BLaER1 (cell line): ENCODE measurements at regions not wholly inside any gene's neighbourhood (a gene's known extent, or its start where the extent isn't known, plus 50 kb on each side); places are given as distances from the start of the nearest gene placed in this dataset.

Experiments used
- H3K27ac ChIP-seq: shearing (Covaris generic); formaldehyde crosslinking; 2 replicates; pipeline ENCODE4 v1.8.1; 2022
- H3K27me3 ChIP-seq: shearing (Covaris generic); formaldehyde crosslinking; 2 replicates; pipeline ENCODE4 v1.8.1; 2022
- H3K36me3 ChIP-seq: shearing (Covaris generic); formaldehyde crosslinking; 2 replicates; pipeline ENCODE4 v1.8.1; 2022
- H3K4me1 ChIP-seq: shearing (Covaris generic); formaldehyde crosslinking; 2 replicates; pipeline ENCODE4 v1.8.1; 2022
- H3K4me2 ChIP-seq: shearing (Covaris generic); formaldehyde crosslinking; 2 replicates; pipeline ENCODE4 v1.8.1; 2022
- H3K4me3 ChIP-seq: shearing (Covaris generic); formaldehyde crosslinking; 2 replicates; pipeline ENCODE4 v1.8.1; 2022
- H3K9ac ChIP-seq: shearing (Covaris generic); formaldehyde crosslinking; 2 replicates; pipeline ENCODE4 v1.8.1; 2022
- H3K9me3 ChIP-seq: shearing (Covaris generic); formaldehyde crosslinking; 2 replicates; pipeline ENCODE4 v1.8.1; 2022
- H4K20me1 ChIP-seq: shearing (Covaris generic); formaldehyde crosslinking; 2 replicates; pipeline ENCODE4 v1.8.1; 2022
- Cebpa-rat ChIP-seq: shearing (Covaris generic); IDR thresholded peaks from 2 replicates; pipeline ENCODE4 v1.8.1; 2022

GRCh38 chr12:124448955-124449622, 118.3 kb downstream of the NCOR2 start:
- Histone ChIP-seq H3K4me1 (peaks cover 86% of the 10 kb centered on the region), H4K20me1 (peaks cover 89% of the 10 kb centered on the region), H3K36me3 (peaks cover 44% of the 10 kb centered on the region), H3K27me3 (no peaks in the 10 kb centered on the region), H3K4me3 (no peak overlapping the region), H3K9me3 (no peaks in the 10 kb centered on the region), H3K9ac (no peak overlapping the region), H3K27ac (peak overlapping the region; percentile 42; the same call in 1 of the 2 replicates), H3K4me2 (peak overlapping the region; percentile 99)
- no peak for TF ChIP-seq Cebpa-rat

- peaks cover 51% of the 10 kb centered on the region for H3K36me3 ChIP-seq
- H3K27me3 ChIP-seq: no peaks in the 10 kb centered on the region
- H3K9ac ChIP-seq: no peak overlapping the region
- peaks cover 87% of the 10 kb centered on the region for H4K20me1 ChIP-seq
- no peaks in the 10 kb centered on the region for H3K9me3 ChIP-seq
- peak overlapping the region; percentile 99 for H3K4me2 ChIP-seq
- peaks cover 86% of the 10 kb centered on the region for H3K4me1 ChIP-seq
- peak overlapping the region; percentile 29; the same call in 1 of the 2 replicates for H3K27ac ChIP-seq
- no peak for TF ChIP-seq Cebpa-rat
- no peak overlapping the region for H3K4me3 ChIP-seq
These were observed 119.0 kb downstream of the NCOR2 start for GRCh38 chr12:124448241-124448954.

DNA sequence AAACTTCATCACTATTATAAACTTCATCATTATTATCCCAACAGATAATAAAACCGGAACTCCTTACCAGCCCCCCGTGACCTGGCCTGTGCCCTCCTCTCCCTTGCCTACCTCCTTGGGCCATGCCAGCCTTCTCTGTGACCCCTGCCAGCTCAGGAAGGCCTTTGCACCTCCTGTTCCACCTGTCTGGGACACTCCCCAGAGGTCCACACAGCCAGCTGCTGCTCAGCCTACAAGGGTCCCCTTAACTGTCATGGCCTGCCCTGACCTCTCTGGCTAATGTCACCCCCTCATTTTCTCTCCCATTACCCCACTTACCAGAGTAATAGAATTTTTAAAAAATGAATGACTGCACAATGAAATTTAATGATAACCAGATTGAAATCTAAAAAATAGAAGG, 121.0 kb downstream of the NCOR2 start:
- Histone ChIP-seq H3K27ac (0 out of 2 replicates have a peak overlapping the region, but pooled peaks have one; percentile 18), H3K27me3 (no peaks in the 10 kb centered on the region), H3K9ac (no peak overlapping the region), H3K36me3 (peaks cover 62% of the 10 kb centered on the region), H3K4me1 (peaks cover 86% of the 10 kb centered on the region), H3K9me3 (no peaks in the 10 kb centered on the region), H4K20me1 (peaks cover 84% of the 10 kb centered on the region), H3K4me2 (peak overlapping the region; percentile 13; the same call in 1 of the 2 replicates), H3K4me3 (no peak overlapping the region)
- no peak for TF ChIP-seq Cebpa-rat

DNA sequence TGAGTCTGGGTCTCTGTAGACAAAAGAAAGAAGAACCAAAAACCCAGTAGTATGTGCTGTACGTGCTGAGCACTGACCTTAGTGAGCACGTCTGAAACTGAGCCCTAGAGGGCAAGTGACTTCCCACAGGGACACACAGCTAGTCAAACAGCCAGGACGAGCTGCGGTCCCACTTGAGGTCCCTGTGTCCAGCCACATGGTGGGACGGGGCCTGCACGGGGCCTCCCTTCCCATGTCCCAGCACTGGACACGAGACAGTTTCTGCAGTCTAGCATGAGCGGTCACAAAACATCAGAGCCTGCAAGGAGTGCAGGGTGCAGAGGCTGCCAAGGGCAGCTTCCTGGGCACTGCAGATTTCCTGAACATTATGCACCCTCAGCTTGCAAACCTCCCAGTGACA, 121.6 kb downstream of the NCOR2 start:
- no peak overlapping the region for H3K4me3 ChIP-seq
- H3K4me2 ChIP-seq: 0 out of 2 replicates have a peak overlapping the region, but pooled peaks have one; percentile 13
- 0 out of 2 replicates have a peak overlapping the region, but pooled peaks have one; percentile 30 for H3K27ac ChIP-seq
- H3K9me3 ChIP-seq: no peaks in the 10 kb centered on the region
- no peak for TF ChIP-seq Cebpa-rat
- no peak overlapping the region for H3K9ac ChIP-seq
- no peaks in the 10 kb centered on the region for H3K27me3 ChIP-seq
- H3K4me1 ChIP-seq: peaks cover 86% of the 10 kb centered on the region
- peaks cover 67% of the 10 kb centered on the region for H3K36me3 ChIP-seq
- H4K20me1 ChIP-seq: peaks cover 84% of the 10 kb centered on the region

- Histone ChIP-seq H3K36me3 (peaks cover 70% of the 10 kb centered on the region), H3K27ac (0 out of 2 replicates have a peak overlapping the region, but pooled peaks have one; percentile 30), H3K4me2 (peak overlapping the region; percentile 12; the same call in 1 of the 2 replicates), H4K20me1 (peaks cover 78% of the 10 kb centered on the region), H3K9me3 (no peaks in the 10 kb centered on the region), H3K9ac (no peak overlapping the region), H3K27me3 (no peaks in the 10 kb centered on the region), H3K4me3 (no peak overlapping the region), H3K4me1 (peaks cover 86% of the 10 kb centered on the region)
- no peak for TF ChIP-seq Cebpa-rat
These were observed 122.2 kb downstream of the NCOR2 start for GRCh38 chr12:124445121-124445718.

- peaks cover 67% of the 10 kb centered on the region for H4K20me1 ChIP-seq
- H3K4me1 ChIP-seq: peaks cover 86% of the 10 kb centered on the region
- H3K9ac ChIP-seq: no peak overlapping the region
- H3K4me3 ChIP-seq: no peak overlapping the region
- H3K36me3 ChIP-seq: peaks cover 71% of the 10 kb centered on the region
- H3K27me3 ChIP-seq: no peaks in the 10 kb centered on the region
- 0 out of 2 replicates have a peak overlapping the region, but pooled peaks have one; percentile 13 for H3K27ac ChIP-seq
- H3K9me3 ChIP-seq: no peaks in the 10 kb centered on the region
- TF ChIP-seq Cebpa-rat: no peak
- peak overlapping the region; percentile 17; the same call in 1 of the 2 replicates for H3K4me2 ChIP-seq
These were observed 123.3 kb downstream of the NCOR2 start for GRCh38 chr12:124443931-124444712.

DNA sequence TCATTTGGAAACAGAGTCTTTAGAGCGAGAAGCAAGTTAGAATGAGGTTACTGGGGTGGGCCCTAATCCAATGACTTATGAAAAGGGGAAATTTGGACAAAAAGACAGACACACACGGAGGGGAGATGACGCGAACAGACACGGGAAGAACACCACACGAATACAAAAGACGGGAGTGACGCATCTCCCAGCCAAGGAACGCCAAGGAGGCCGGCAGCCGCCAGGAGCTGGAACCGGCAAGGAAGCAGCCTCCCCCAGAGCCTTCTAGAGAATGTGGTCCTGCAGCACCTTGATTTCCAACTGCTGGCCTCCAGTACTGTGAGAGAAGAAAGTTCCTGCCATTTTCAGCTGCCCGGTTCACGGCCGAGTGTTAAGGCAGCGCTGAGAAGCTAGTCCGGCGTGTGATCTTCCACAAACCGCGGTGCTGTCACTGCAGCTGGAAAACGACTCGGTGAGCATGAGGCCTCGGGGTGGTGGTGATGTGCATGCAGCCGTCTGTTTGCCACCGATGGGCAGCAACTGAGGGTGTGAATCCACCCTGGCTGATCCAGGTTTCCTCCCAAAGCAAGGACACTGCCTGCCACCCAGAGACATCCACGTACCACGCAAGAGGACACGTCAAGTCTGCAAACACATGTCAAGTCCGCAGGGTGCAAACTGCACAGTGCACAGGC, 124.5 kb downstream of the NCOR2 start:
- Histone ChIP-seq H3K27ac (peak overlapping the region; percentile 67), H3K4me1 (peaks cover 86% of the 10 kb centered on the region), H3K36me3 (peaks cover 64% of the 10 kb centered on the region), H4K20me1 (peaks cover 66% of the 10 kb centered on the region), H3K27me3 (no peaks in the 10 kb centered on the region), H3K9ac (0 out of 2 replicates have a peak overlapping the region, but pooled peaks have one; percentile 9), H3K9me3 (no peaks in the 10 kb centered on the region), H3K4me3 (no peak overlapping the region), H3K4me2 (peak overlapping the region; percentile 67)
- TF ChIP-seq Cebpa-rat: no peak

DNA sequence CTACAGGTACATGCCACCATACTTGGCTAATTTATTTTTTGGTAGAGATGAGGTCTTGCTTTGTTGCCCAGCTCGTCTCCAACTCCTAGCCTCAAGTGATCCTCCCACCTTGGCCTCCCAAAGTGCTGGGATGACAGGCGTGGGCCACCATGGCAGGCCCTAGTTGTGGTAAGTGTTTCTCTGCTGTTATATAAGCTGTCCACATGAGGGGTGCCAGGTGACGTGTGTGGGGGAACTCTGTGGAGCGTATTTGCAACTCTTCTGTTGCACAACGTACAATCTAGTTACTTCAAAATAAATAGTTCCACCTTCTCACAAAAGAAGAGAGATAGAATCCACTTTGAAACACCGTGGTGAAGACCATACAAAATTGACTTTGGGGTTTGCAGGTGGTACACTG, 125.1 kb downstream of the NCOR2 start:
- H3K27me3 ChIP-seq: no peaks in the 10 kb centered on the region
- peaks cover 67% of the 10 kb centered on the region for H4K20me1 ChIP-seq
- no peak overlapping the region for H3K4me3 ChIP-seq
- H3K27ac ChIP-seq: peak overlapping the region; percentile 67
- H3K9me3 ChIP-seq: no peaks in the 10 kb centered on the region
- H3K4me1 ChIP-seq: peaks cover 90% of the 10 kb centered on the region
- peaks cover 61% of the 10 kb centered on the region for H3K36me3 ChIP-seq
- H3K4me2 ChIP-seq: peak overlapping the region; percentile 67
- H3K9ac ChIP-seq: peak overlapping the region; percentile 9; the same call in 1 of the 2 replicates
- TF ChIP-seq Cebpa-rat: no peak
